ENCODE measurements at regions not wholly inside any gene's neighbourhood (a gene's known extent, or its start where the extent isn't known, plus 50 kb on each side); places are given as distances from the start of the nearest gene placed in this dataset.
"Not testable (repeated sequence)": the region's sequence is repeated elsewhere in the genome, so short reads cannot be mapped to it uniquely, and the experiment has no call there.

GRCh38 chr5:62752056-62752997, 173.7 kb downstream of the LRRC70 start:
- TF ChIP-seq CTCF, POLR2A (IDR thresholded peaks at IDR 0.05): not testable (repeated sequence)
